ENCODE measurements at regions not wholly inside any gene's neighbourhood (a gene's known extent, or its start where the extent isn't known, plus 50 kb on each side); places are given as distances from the start of the nearest gene placed in this dataset.

DNA sequence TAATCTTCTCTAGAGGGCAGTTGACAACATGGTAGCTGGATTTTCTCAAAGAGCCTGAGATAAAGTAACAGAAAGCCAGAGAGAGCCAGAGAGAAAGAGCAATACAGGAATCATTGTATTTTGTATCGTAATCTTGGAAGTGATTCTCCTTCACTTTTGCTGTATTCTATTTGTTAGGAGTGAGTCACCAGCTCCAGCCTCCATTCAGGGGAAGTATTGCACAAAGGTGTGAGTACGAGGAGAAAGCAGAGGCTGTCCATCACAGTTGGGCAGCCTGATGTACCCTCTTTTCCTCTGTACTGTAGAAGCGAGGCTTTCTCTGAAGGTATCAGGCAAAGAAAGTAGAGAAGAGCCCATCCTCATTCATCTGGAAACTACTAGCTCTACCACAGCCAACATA is 176.8 kb downstream of the KCNS3 start:
- TF ChIP-seq CTCF (IDR thresholded peaks at IDR 0.05; ENCODE audit: low read depth, low read length), result no peak
- DNase-seq, result no peak
- H3K9me3 ChIP-seq (ENCODE audit: severe bottlenecking), result no peaks in the 10 kb centered on the region

GRCh38 chr2:18050001-18050400 is 171.5 kb downstream of the KCNS3 start:
- H3K9me3 ChIP-seq (ENCODE audit: severe bottlenecking), result peaks cover 3% of the 10 kb centered on the region
- no peaks in the 10 kb centered on the region for H3K27me3 ChIP-seq (ENCODE audit: insufficient read depth, low read depth, severe bottlenecking)
- no peaks in the 10 kb centered on the region for H3K36me3 ChIP-seq
- no peak overlapping the region for H3K4me3 ChIP-seq (ENCODE audit: low read depth, low read length)
- no peak overlapping the region for H3K27ac ChIP-seq
- no peak for TF ChIP-seq CTCF (IDR thresholded peaks at IDR 0.05; ENCODE audit: low read depth, low read length)
- DNase-seq, result no peak

More for the DNA sequence above, 176.8 kb downstream of the KCNS3 start:
- Histone ChIP-seq H3K36me3 (no peaks in the 10 kb centered on the region), H3K27ac (no peak overlapping the region), H3K4me3 (ENCODE audit: low read depth, low read length) (no peak overlapping the region), H3K27me3 (ENCODE audit: insufficient read depth, low read depth, severe bottlenecking) (no peaks in the 10 kb centered on the region)

- Histone ChIP-seq H3K27ac (no peak overlapping the region), H3K27me3 (ENCODE audit: insufficient read depth, low read depth, severe bottlenecking) (no peaks in the 10 kb centered on the region), H3K9me3 (ENCODE audit: severe bottlenecking) (peaks cover 3% of the 10 kb centered on the region), H3K36me3 (no peaks in the 10 kb centered on the region), H3K4me3 (ENCODE audit: low read depth, low read length) (no peak overlapping the region)
- no peak for DNase-seq
- no peak for TF ChIP-seq CTCF (IDR thresholded peaks at IDR 0.05; ENCODE audit: low read depth, low read length)
Observed at GRCh38 chr2:18049325-18049724, 170.9 kb downstream of the KCNS3 start.

DNA sequence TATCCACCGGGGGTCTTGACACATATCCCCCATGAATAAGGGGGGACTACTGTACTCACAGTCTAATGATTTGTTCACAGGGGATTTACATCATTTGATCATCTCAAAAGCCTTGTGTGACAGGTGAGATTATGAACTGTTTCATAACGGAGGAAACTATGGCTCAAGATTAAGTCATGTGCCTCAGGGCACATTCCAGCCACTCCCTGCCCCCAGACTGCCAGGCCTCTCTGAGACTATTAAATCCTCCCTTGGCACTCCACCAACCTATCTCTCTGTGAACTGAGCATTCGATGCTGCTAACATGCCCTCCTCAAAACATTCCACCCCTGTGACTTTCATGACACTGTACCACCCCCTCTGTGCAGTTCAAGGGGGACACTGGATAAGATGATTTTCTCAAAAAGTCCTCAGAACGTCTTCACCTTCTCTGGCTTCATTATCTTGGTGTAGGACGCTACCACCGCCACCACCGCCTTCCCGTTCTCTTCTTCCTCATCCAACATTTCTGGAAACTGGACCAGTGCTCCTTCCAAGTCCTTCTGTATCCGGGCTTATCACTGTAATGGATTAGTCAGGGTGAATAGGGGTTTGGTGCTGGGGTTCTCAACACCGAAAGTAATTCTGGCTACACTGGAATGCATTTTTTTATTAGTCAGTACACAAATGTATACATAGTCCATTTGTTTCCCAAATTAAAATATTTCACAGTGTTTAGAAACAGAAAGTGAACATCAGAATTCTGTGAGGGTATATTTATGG is 169.6 kb downstream of the KCNS3 start:
- no peak overlapping the region for H3K4me3 ChIP-seq (ENCODE audit: low read depth, low read length)
- no peak overlapping the region for H3K27ac ChIP-seq
- DNase-seq, result no peak
- no peaks in the 10 kb centered on the region for H3K36me3 ChIP-seq
- no peaks in the 10 kb centered on the region for H3K27me3 ChIP-seq (ENCODE audit: insufficient read depth, low read depth, severe bottlenecking)
- no peak for TF ChIP-seq CTCF (IDR thresholded peaks at IDR 0.05; ENCODE audit: low read depth, low read length)
- H3K9me3 ChIP-seq (ENCODE audit: severe bottlenecking), result peaks cover 3% of the 10 kb centered on the region

DNA sequence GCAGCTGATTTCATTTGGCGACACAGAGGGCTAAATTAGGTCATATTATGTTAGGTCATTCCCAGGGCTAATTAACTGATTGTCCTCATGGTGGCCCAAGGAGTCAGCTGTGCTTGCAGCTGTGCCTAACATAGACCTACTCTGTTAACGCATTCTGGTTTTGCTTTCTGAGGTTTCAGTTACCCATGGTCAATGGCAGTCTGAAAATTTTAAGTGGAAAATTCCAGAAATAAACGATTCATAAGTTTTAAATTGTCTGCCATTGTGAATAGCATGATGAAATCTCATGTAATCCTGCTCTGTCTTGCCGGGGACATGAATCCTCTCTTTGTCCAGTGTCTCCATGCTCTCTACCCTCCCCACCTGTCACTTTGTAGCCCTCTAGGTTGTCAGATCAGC is 168.7 kb downstream of the KCNS3 start:
- no peak for TF ChIP-seq CTCF (IDR thresholded peaks at IDR 0.05; ENCODE audit: low read depth, low read length)
- Histone ChIP-seq H3K36me3 (no peaks in the 10 kb centered on the region), H3K9me3 (ENCODE audit: severe bottlenecking) (peaks cover 3% of the 10 kb centered on the region), H3K27ac (peak overlapping the region; percentile 55), H3K27me3 (ENCODE audit: insufficient read depth, low read depth, severe bottlenecking) (no peaks in the 10 kb centered on the region), H3K4me3 (ENCODE audit: low read depth, low read length) (no peak overlapping the region)
- no peak for DNase-seq

Data from WERI-Rb-1 (cell line).